ENCODE measurements at regions not wholly inside any gene's neighbourhood (a gene's known extent, or its start where the extent isn't known, plus 50 kb on each side); places are given as distances from the start of the nearest gene placed in this dataset.

- H4K20me1 ChIP-seq (ENCODE audit: insufficient read depth), result no peaks in the 10 kb centered on the region
- H3K79me2 ChIP-seq (ENCODE audit: insufficient read depth, low read length), result no peaks in the 10 kb centered on the region
- H3K9ac ChIP-seq (ENCODE audit: low read length), result no peak overlapping the region
- DNase-seq (ENCODE audit: low read depth, low spot score) (no peak), ATAC-seq (no peak)
- RAD21 ChIA-PET (ENCODE audit: low non-redundant PET in 1 of 2, low total read pairs in 2 of 2, uncharacterized antibody in 2 of 2, unreplicated experiment in 2 of 2), result no interaction called here
- peaks cover 3 to 6% of the 10 kb centered on the region in 2 experiments; a peak in 3 of 4 replicates for H3K9me3 ChIP-seq (ENCODE audit: control insufficient read depth in 1 of 2, insufficient read depth in 1 of 2, low read depth in 1 of 2, low read length in 2 of 2)
- H3K4me3 ChIP-seq (replicated peaks in 1 of 2; ENCODE audit: low read depth in 1 of 2, low read length in 2 of 2), result no peak overlapping the region
- POLR2A ChIA-PET, result no interaction called here
- no peaks in the 10 kb centered on the region for H3K9me2 ChIP-seq (ENCODE audit: insufficient read depth)
- no peaks in the 10 kb centered on the region for H3K36me3 ChIP-seq (ENCODE audit: control insufficient read depth in 1 of 2, insufficient read depth in 2 of 2, low read length in 2 of 2)
- no TSS peak for BruUV-seq (replicated peaks)
- H3K27me3 ChIP-seq (ENCODE audit: insufficient read depth, low read length), result no peaks in the 10 kb centered on the region
- H3K4me2 ChIP-seq (ENCODE audit: low read length), result no peak overlapping the region
- CTCF ChIA-PET, result no interaction called here
- no peak for TF ChIP-seq ATF3 (IDR thresholded peaks at IDR 0.05)
- TF ChIP-seq CEBPB (IDR thresholded peaks at IDR 0.05; ENCODE audit: low read depth), result no peak
- TF ChIP-seq EGR1 (IDR thresholded peaks at IDR 0.05; ENCODE audit: low read depth), result no peak
- TF ChIP-seq EZH2phosphoT487 (IDR thresholded peaks at IDR 0.05; ENCODE audit: borderline replicate concordance), result no peak
- TF ChIP-seq TCF7L2 (IDR thresholded peaks at IDR 0.05; ENCODE audit: borderline replicate concordance, extremely low read depth, insufficient read depth, insufficient read length), result no peak
- TF ChIP-seq ZFX (IDR thresholded peaks at IDR 0.05), result no peak
- no peak for TF ChIP-seq POLR2AphosphoS5 (IDR thresholded peaks at IDR 0.05; ENCODE audit: low read depth, low read length)
- TF ChIP-seq SIN3A (IDR thresholded peaks at IDR 0.05; ENCODE audit: low read depth), result no peak
- no peak for TF ChIP-seq REST (IDR thresholded peaks at IDR 0.05; ENCODE audit: low read depth)
- TF ChIP-seq SP1 (IDR thresholded peaks at IDR 0.05; ENCODE audit: low read depth), result no peak
- TF ChIP-seq JUND (IDR thresholded peaks at IDR 0.05), result no peak
- TF ChIP-seq ZNF274 (IDR thresholded peaks at IDR 0.05; ENCODE audit: low read depth, low read length), result no peak
- TF ChIP-seq ELF1 (IDR thresholded peaks at IDR 0.05; ENCODE audit: borderline replicate concordance, low read depth), result no peak
- no peak for TF ChIP-seq EZH2 (IDR thresholded peaks at IDR 0.05)
- TF ChIP-seq, protein P1, sequence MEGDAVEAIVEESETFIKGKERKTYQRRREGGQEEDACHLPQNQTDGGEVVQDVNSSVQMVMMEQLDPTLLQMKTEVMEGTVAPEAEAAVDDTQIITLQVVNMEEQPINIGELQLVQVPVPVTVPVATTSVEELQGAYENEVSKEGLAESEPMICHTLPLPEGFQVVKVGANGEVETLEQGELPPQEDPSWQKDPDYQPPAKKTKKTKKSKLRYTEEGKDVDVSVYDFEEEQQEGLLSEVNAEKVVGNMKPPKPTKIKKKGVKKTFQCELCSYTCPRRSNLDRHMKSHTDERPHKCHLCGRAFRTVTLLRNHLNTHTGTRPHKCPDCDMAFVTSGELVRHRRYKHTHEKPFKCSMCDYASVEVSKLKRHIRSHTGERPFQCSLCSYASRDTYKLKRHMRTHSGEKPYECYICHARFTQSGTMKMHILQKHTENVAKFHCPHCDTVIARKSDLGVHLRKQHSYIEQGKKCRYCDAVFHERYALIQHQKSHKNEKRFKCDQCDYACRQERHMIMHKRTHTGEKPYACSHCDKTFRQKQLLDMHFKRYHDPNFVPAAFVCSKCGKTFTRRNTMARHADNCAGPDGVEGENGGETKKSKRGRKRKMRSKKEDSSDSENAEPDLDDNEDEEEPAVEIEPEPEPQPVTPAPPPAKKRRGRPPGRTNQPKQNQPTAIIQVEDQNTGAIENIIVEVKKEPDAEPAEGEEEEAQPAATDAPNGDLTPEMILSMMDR (IDR thresholded peaks at IDR 0.05 in 2 of 3, conservative IDR thresholded peaks at IDR 0.05 in 1 of 3; ENCODE audit: borderline replicate concordance in 1 of 3, insufficient read depth in 1 of 3, low read depth in 2 of 3, low read length in 2 of 3), result no peak
- H3K4me1 ChIP-seq (ENCODE audit: control insufficient read depth in 1 of 2, insufficient read depth in 2 of 2, low read length in 2 of 2), result no peaks in the 10 kb centered on the region
- no peak overlapping the region for H3K27ac ChIP-seq (ENCODE audit: low read depth, low read length)
- no peak overlapping the region for H2AFZ ChIP-seq (ENCODE audit: low read depth, low read length, poor library complexity, severe bottlenecking)
- intact Hi-C loops (cut with micrococcal nuclease), result no loop called here
Observed at GRCh38 chr5:156154757-156155156, 172.2 kb upstream of the SGCD start.
